ENCODE measurements at regions not wholly inside any gene's neighbourhood (a gene's known extent, or its start where the extent isn't known, plus 50 kb on each side); places are given as distances from the start of the nearest gene placed in this dataset.
A peak's percentile ranks its signal among the peaks of the same experiment; 100 is the strongest.
"Not testable (repeated sequence)": the region's sequence is repeated elsewhere in the genome, so short reads cannot be mapped to it uniquely, and the experiment has no call there.

DNA sequence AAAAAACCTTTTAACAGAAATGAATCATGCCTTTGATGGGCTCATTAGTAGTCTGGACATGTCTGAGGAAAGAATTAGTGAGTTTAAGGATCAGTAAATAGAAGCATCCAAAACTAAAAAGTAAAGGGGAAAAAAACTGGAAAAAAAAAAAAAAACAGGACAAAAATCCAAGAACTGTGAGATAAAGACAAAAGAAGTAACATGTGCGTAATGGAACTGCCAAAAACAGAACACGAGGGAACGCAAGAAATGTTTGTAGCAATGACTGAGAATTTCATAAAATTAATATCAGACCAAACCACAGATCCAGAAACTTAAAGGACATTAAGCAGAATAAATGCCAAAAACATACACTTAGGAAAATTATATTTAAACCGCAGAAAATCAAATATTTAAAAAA lies 77.4 kb downstream of the MS4A13 start:
- FAIRE-seq, result no peak
- DNase-seq, result no peak
- Histone ChIP-seq H3K4me1 (ENCODE audit: control insufficient read depth in 3 of 3, insufficient read depth in 2 of 3, low read depth in 1 of 3, low read length in 2 of 3) (no peaks in the 10 kb centered on the region), H3K27ac (ENCODE audit: low read depth in 1 of 3, low read length in 2 of 3) (no peak overlapping the region), H3K9me3 (ENCODE audit: control insufficient read depth in 2 of 2, insufficient read depth in 1 of 2, low read depth in 1 of 2, low read length in 1 of 2) (peaks cover 0 to 8% of the 10 kb centered on the region in 2 donors), H3K36me3 (ENCODE audit: control insufficient read depth in 3 of 3, insufficient read depth in 2 of 3, low read depth in 1 of 3, low read length in 3 of 3) (no peaks in the 10 kb centered on the region), H3K4me3 (ENCODE audit: low read depth in 1 of 3, low read length in 3 of 3) (no peak overlapping the region), H3K27me3 (ENCODE audit: control insufficient read depth in 3 of 3, insufficient read depth in 3 of 3, low read length in 3 of 3) (no peaks in the 10 kb centered on the region)
- 93 to 98% (median 96%) methylated on average over 4 of the region's 4 CpGs for WGBS, 3 donors

DNA sequence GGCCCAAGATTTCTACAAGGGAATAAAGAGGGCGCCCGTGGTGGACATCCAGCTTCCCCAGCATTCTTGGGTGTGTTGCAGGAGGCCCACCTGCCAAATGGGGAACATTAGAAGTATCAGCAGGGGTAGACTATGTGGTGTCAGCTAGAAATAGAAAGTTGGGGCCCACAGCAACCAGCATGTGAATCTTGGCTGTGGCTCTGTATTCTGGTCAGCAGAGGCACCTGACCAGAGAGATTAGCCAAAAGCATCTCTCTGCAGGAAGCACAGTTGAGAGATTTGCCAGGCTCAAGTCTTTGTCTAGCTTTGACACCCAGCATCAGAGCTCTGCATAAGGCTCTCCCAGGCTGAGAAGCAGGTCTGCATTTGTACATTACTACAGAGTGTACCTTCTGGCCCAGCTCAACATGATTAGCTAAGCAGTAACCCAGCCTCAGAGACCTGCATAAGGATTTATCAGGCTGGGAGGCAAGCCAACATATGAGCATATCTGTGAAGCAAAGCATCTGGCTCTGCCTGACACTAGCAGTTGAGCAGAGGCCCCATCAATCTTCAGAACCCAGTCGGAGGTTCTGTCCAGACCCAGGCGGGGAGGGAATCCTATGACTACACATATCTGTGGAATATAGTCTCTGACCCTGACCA lies 79.9 kb downstream of the MS4A13 start:
- DNase-seq (no peak), FAIRE-seq (no peak)
- H3K27ac ChIP-seq (ENCODE audit: low read depth in 1 of 3, low read length in 2 of 3), result no peak overlapping the region
- H3K4me1 ChIP-seq (ENCODE audit: control insufficient read depth in 3 of 3, insufficient read depth in 2 of 3, low read depth in 1 of 3, low read length in 2 of 3), result no peaks in the 10 kb centered on the region
- no peaks in the 10 kb centered on the region for H3K27me3 ChIP-seq (ENCODE audit: control insufficient read depth in 3 of 3, insufficient read depth in 3 of 3, low read length in 3 of 3)
- H3K9me3 ChIP-seq (ENCODE audit: control insufficient read depth in 2 of 2, insufficient read depth in 1 of 2, low read depth in 1 of 2, low read length in 1 of 2), result peaks cover 0 to 8% of the 10 kb centered on the region in 2 donors
- 80 to 83% (median 80%) methylated on average over 4 of the region's 4 CpGs for WGBS, 3 donors
- no peaks in the 10 kb centered on the region for H3K36me3 ChIP-seq (ENCODE audit: control insufficient read depth in 3 of 3, insufficient read depth in 2 of 3, low read depth in 1 of 3, low read length in 3 of 3)
- no peak overlapping the region for H3K4me3 ChIP-seq (ENCODE audit: low read depth in 1 of 3, low read length in 3 of 3)

DNA sequence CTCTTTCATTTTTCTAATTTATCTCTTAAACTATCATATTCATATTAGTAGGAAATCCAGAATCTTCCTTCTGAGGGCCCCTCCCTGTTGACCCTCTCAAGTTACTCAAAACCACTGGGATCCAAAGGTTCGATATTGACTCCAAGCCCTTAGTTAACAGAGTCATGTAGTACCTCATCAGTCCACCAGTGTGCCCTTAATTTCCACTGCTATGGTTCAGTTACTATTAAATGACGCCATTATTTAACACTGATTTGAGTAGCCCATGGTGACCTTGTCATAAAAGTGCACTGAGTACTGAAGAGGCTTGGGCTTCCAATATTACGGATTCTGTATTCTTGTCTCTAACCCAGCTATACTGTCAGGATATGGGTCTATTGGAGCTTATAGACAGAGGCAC lies 91.9 kb upstream of the MS4A8 start:
- WGBS, 3 donors, result 86 to 93% (median 91%) methylated on average over 3 of the region's 3 CpGs
- no peaks in the 10 kb centered on the region for H3K36me3 ChIP-seq (ENCODE audit: control insufficient read depth in 3 of 3, insufficient read depth in 2 of 3, low read depth in 1 of 3, low read length in 3 of 3)
- H3K4me1 ChIP-seq (ENCODE audit: control insufficient read depth in 3 of 3, insufficient read depth in 2 of 3, low read depth in 1 of 3, low read length in 2 of 3), result no peaks in the 10 kb centered on the region
- H3K27me3 ChIP-seq (ENCODE audit: control insufficient read depth in 3 of 3, insufficient read depth in 3 of 3, low read length in 3 of 3), result no peaks in the 10 kb centered on the region
- no peaks in the 10 kb centered on the region for H3K9me3 ChIP-seq (ENCODE audit: control insufficient read depth in 2 of 2, insufficient read depth in 1 of 2, low read depth in 1 of 2, low read length in 1 of 2)
- FAIRE-seq, result no peak
- H3K27ac ChIP-seq (ENCODE audit: low read depth in 1 of 3, low read length in 2 of 3), result no peak overlapping the region
- no peak overlapping the region for H3K4me3 ChIP-seq (ENCODE audit: low read depth in 1 of 3, low read length in 3 of 3)
- no peak for DNase-seq

DNA sequence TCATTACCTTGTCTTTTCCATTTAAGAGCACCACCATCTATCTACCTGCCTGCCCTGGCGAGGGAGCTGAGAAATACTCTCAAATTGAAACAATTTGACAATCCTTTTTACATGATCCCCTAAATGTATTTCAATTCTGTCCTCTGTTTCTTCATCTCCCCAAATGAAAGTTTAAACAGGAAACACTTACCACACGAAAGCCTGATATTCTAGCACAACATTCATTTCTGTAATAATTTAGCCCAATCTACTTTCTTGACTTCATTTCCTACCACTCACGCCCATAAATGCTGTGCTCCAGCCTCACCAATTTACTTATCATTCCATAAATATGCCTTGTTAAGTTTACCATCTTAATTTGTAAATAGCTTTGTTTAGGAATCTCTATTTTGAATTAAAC lies 89.8 kb upstream of the MS4A8 start:
- H3K4me3 ChIP-seq (ENCODE audit: low read depth in 1 of 3, low read length in 3 of 3), result no peak overlapping the region
- DNase-seq, result no peak
- H3K27ac ChIP-seq (ENCODE audit: low read depth in 1 of 3, low read length in 2 of 3), result no peak overlapping the region
- H3K4me1 ChIP-seq (ENCODE audit: control insufficient read depth in 3 of 3, insufficient read depth in 2 of 3, low read depth in 1 of 3, low read length in 2 of 3), result no peaks in the 10 kb centered on the region
- no peaks in the 10 kb centered on the region for H3K36me3 ChIP-seq (ENCODE audit: control insufficient read depth in 3 of 3, insufficient read depth in 2 of 3, low read depth in 1 of 3, low read length in 3 of 3)
- H3K9me3 ChIP-seq (ENCODE audit: control insufficient read depth in 2 of 2, insufficient read depth in 1 of 2, low read depth in 1 of 2, low read length in 1 of 2), result no peaks in the 10 kb centered on the region
- 48 to 65% (median 63%) methylated on average over 3 of the region's 3 CpGs for WGBS, 3 donors
- no peak for FAIRE-seq
- H3K27me3 ChIP-seq (ENCODE audit: control insufficient read depth in 3 of 3, insufficient read depth in 3 of 3, low read length in 3 of 3), result no peaks in the 10 kb centered on the region

DNA sequence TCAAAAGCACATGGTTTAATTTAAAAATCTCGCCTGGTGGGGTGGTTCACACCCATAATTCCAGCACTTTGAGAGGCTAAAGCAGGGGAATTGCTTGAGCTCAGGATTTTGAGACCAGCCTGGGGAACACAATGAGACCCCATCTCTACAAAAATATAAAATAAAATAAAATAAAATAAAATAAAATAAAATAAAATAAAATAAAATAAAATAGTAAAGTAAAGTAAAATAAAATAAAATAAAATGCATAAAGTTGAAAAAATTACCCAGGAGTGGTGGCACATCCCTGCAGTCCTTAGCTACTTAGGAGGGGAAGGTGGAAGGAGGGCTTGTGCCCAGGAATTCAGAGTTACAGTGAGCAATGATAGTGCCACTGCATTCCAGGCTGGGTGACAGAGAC lies 88.7 kb upstream of the MS4A8 start:
- FAIRE-seq, result no peak
- DNase-seq, result no peak
- WGBS, 3 donors, result 59 to 77% (median 67%) methylated on average over 1 of the region's 1 CpG
- H3K4me3 ChIP-seq (ENCODE audit: low read depth in 1 of 3, low read length in 3 of 3), result no peak overlapping the region
- H3K36me3 ChIP-seq (ENCODE audit: control insufficient read depth in 3 of 3, insufficient read depth in 2 of 3, low read depth in 1 of 3, low read length in 3 of 3), result no peaks in the 10 kb centered on the region
- no peak overlapping the region for H3K27ac ChIP-seq (ENCODE audit: low read depth in 1 of 3, low read length in 2 of 3)
- no peaks in the 10 kb centered on the region for H3K27me3 ChIP-seq (ENCODE audit: control insufficient read depth in 3 of 3, insufficient read depth in 3 of 3, low read length in 3 of 3)
- H3K9me3 ChIP-seq (ENCODE audit: control insufficient read depth in 2 of 2, insufficient read depth in 1 of 2, low read depth in 1 of 2, low read length in 1 of 2), result no peaks in the 10 kb centered on the region
- H3K4me1 ChIP-seq (ENCODE audit: control insufficient read depth in 3 of 3, insufficient read depth in 2 of 3, low read depth in 1 of 3, low read length in 2 of 3), result no peaks in the 10 kb centered on the region

DNA sequence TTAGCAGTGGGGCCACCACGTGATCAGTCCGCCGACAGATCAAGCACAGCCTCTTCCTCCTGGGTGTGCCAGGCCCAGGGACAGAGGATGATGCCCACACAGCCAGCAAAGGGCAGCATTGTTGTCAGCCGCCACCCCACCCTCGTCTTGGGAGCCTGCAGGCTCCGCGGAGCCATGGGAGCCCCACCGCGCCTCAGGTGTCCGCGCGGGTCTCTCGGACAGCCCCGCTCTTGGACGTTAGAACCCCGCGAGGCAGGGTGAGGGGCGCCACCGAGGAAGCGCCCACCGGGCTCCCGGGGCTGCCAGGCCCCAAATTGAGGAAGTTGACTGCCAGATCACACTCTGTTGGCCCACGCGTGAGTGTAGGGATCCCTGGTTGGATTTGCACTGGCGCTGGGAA lies 83.9 kb upstream of the MS4A8 start:
- 78 to 87% (median 83%) methylated on average over 21 to 25 of the region's 25 CpGs for whole genome bisulfite sequencing, 3 donors
- no peaks in the 10 kb centered on the region for H3K27me3 ChIP-seq (ENCODE audit: control insufficient read depth in 3 of 3, insufficient read depth in 3 of 3, low read length in 3 of 3)
- no peaks in the 10 kb centered on the region for H3K4me1 ChIP-seq (ENCODE audit: control insufficient read depth in 3 of 3, insufficient read depth in 2 of 3, low read depth in 1 of 3, low read length in 2 of 3)
- DNase-seq (no peak), FAIRE-seq (no peak)
- H3K36me3 ChIP-seq (ENCODE audit: control insufficient read depth in 3 of 3, insufficient read depth in 2 of 3, low read depth in 1 of 3, low read length in 3 of 3), result no peaks in the 10 kb centered on the region
- H3K9me3 ChIP-seq (ENCODE audit: control insufficient read depth in 2 of 2, insufficient read depth in 1 of 2, low read depth in 1 of 2, low read length in 1 of 2), result no peaks in the 10 kb centered on the region
- H3K27ac ChIP-seq (ENCODE audit: low read depth in 1 of 3, low read length in 2 of 3), result no peak overlapping the region
- no peak overlapping the region for H3K4me3 ChIP-seq (ENCODE audit: low read depth in 1 of 3, low read length in 3 of 3)

DNA sequence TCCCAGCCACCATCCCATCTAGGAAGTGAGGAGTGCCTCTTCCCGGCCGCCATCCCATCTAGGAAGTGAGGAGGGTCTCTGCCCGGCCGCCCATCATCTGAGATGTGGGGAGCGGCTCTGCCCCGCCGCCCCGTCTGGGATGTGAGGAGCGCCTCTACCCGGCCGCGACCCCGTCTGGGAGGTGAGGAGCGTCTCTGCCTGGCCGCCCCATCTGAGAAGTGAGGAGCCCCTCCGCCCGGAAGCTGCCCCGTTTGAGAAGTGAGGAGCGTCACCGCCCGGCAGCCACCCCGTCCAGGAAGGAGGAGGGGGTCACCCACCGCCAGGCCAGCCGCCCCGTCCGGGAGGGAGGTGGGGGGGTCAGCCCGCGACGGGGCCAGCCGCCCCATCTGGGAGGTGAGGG lies 77.5 kb upstream of the MS4A8 start:
- FAIRE-seq; H3K27me3 ChIP-seq (ENCODE audit: control insufficient read depth in 3 of 3, insufficient read depth in 3 of 3, low read length in 3 of 3); H3K9me3 ChIP-seq (ENCODE audit: control insufficient read depth in 2 of 2, insufficient read depth in 1 of 2, low read depth in 1 of 2, low read length in 1 of 2); H3K27ac ChIP-seq (ENCODE audit: low read depth in 1 of 3, low read length in 2 of 3); H3K36me3 ChIP-seq (ENCODE audit: control insufficient read depth in 3 of 3, insufficient read depth in 2 of 3, low read depth in 1 of 3, low read length in 3 of 3); H3K4me3 ChIP-seq (ENCODE audit: low read depth in 1 of 3, low read length in 3 of 3); DNase-seq; H3K4me1 ChIP-seq (ENCODE audit: control insufficient read depth in 3 of 3, insufficient read depth in 2 of 3, low read depth in 1 of 3, low read length in 2 of 3): not testable (repeated sequence)
- WGBS, 3 donors, result 84 to 94% (median 86%) methylated on average over 8 to 30 of the region's 30 CpGs

DNA sequence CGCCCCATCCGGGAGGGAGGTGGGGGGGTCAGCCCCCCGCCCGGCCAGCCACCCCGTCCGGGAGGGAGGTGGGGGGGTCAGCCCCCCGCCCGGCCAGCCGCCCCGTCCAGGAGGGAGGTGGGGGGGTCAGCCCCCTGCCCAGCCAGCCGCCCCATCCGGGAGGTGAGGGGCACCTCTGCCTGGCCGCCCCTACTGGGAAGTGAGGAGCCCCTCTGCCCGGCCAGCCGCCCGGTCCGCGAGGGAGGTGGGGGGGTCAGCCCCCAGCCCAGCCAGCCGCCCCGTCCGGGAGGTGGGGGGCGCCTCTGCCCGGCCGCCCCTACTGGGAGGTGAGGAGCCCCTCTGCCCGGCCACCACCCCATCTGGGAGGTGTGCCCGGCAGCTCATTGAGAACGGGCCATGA lies 76.6 kb upstream of the MS4A8 start:
- FAIRE-seq, DNase-seq: not testable (repeated sequence)
- 91 to 98% (median 97%) methylated on average over 11 to 15 of the region's 27 CpGs for WGBS, 3 donors

DNA sequence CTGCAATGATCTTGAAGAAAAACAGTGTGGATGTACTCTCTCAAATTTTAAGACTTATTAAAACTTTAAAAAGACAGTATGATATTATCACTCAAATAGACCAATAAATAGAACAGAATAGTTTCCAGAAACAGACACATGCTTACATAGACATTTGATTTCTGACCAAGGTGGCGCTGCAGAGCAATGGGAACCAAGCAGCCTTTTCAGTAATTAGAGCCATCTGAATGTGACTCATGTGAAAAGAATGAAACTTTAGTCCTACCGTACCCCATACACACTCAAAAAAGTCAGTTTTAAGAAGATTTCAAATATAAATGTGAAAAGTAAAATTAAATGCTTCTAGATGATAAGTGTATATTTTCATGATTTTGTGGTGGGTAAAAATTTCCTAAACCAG lies 74.2 kb upstream of the MS4A8 start:
- Histone ChIP-seq H3K27me3 (ENCODE audit: control insufficient read depth in 3 of 3, insufficient read depth in 3 of 3, low read length in 3 of 3) (no peaks in the 10 kb centered on the region), H3K4me1 (ENCODE audit: control insufficient read depth in 3 of 3, insufficient read depth in 2 of 3, low read depth in 1 of 3, low read length in 2 of 3) (no peaks in the 10 kb centered on the region), H3K27ac (ENCODE audit: low read depth in 1 of 3, low read length in 2 of 3) (no peak overlapping the region), H3K9me3 (ENCODE audit: control insufficient read depth in 2 of 2, insufficient read depth in 1 of 2, low read depth in 1 of 2, low read length in 1 of 2) (no peaks in the 10 kb centered on the region), H3K36me3 (ENCODE audit: control insufficient read depth in 3 of 3, insufficient read depth in 2 of 3, low read depth in 1 of 3, low read length in 3 of 3) (no peaks in the 10 kb centered on the region), H3K4me3 (ENCODE audit: low read depth in 1 of 3, low read length in 3 of 3) (no peak overlapping the region)
- 25 to 52% (median 47%) methylated on average over 2 of the region's 2 CpGs for WGBS, 3 donors
- FAIRE-seq (no peak), DNase-seq (peak in 1 of 2 donors; percentile 21)

More for the DNA sequence above, 76.6 kb upstream of the MS4A8 start:
- H3K36me3 ChIP-seq (ENCODE audit: control insufficient read depth in 3 of 3, insufficient read depth in 2 of 3, low read depth in 1 of 3, low read length in 3 of 3); H3K4me1 ChIP-seq (ENCODE audit: control insufficient read depth in 3 of 3, insufficient read depth in 2 of 3, low read depth in 1 of 3, low read length in 2 of 3); H3K9me3 ChIP-seq (ENCODE audit: control insufficient read depth in 2 of 2, insufficient read depth in 1 of 2, low read depth in 1 of 2, low read length in 1 of 2); H3K4me3 ChIP-seq (ENCODE audit: low read depth in 1 of 3, low read length in 3 of 3); H3K27ac ChIP-seq (ENCODE audit: low read depth in 1 of 3, low read length in 2 of 3); H3K27me3 ChIP-seq (ENCODE audit: control insufficient read depth in 3 of 3, insufficient read depth in 3 of 3, low read length in 3 of 3): not testable (repeated sequence)

Data from small intestine (tissue), 7 donors.